Upper lobe of left lung (tissue), 4 donors: ENCODE measurements at regions not wholly inside any gene's neighbourhood (a gene's known extent, or its start where the extent isn't known, plus 50 kb on each side); places are given as distances from the start of the nearest gene placed in this dataset.

Source experiments
- CTCF ChIP-seq, 6 experiments: fragments of 450-650 bp in 4 of 6; fragments of 200-600 bp in 2 of 6; sonication (generic) in 2 of 6; IDR thresholded peaks; one replicate each; pipeline ENCODE4 v1.5.1; 2016 to 2019; ENCODE audit warnings: antibody characterized with exemption in 6 of 6
- EP300 ChIP-seq, 4 donors: sonication (generic); formaldehyde crosslinking; IDR thresholded peaks; one replicate each; pipeline ENCODE4 v1.5.1; 2017; ENCODE audit warnings: antibody characterized with exemption in 4 of 4, control low read depth in 2 of 4
- POLR2AphosphoS5 ChIP-seq, 2 donors: sonication (generic); formaldehyde crosslinking; IDR thresholded peaks; one replicate each; pipeline ENCODE4 v1.5.1; 2017; ENCODE audit warnings: antibody characterized with exemption in 2 of 2

GRCh38 chr1:3984586-3984985, 84.5 kb upstream of the C1orf174 start:
- TF ChIP-seq POLR2AphosphoS5 (IDR thresholded peaks at IDR 0.05) (no peak), CTCF (IDR thresholded peaks at IDR 0.05) (no peak), EP300 (IDR thresholded peaks at IDR 0.05) (no peak)
